PC-9 (cell line): ENCODE measurements at regions not wholly inside any gene's neighbourhood (a gene's known extent, or its start where the extent isn't known, plus 50 kb on each side); places are given as distances from the start of the nearest gene placed in this dataset.
A peak's percentile ranks its signal among the peaks of the same experiment; 100 is the strongest.

ENCODE experiments used
- BruUV-seq: library from RNA; stranded (reverse); fragments of 400-500 nt; replicated peaks from 2 replicates; lab custom pipeline; 2021; lab: Mats Ljungman, UMichigan
- CTCF ChIA-PET: fragments of 300-600 bp; sonication (Branson Sonifier 250); formaldehyde crosslinking; loops from one replicate; lab custom pipeline; 2022; ENCODE audit warnings: antibody characterized with exemption; lab: Charles Lee
- POLR2A ChIA-PET: fragments of 300-600 bp; sonication (Branson Sonifier 250); formaldehyde crosslinking; loops from one replicate; lab custom pipeline; 2022; ENCODE audit warnings: antibody characterized with exemption; ENCODE audit not compliant: unreplicated experiment; lab: Charles Lee
- DNase-seq, 2 experiments: peaks; one replicate each; pipeline versions ENCODE4 v3.0.0 to v3.0.0-alpha.2; 2015 to 2022; ENCODE audit warnings: mixed read lengths in 1 of 2
- H2AFZ ChIP-seq: fragments of 200-600 bp; sonication (generic); 2 replicates; pipeline ENCODE4 v1.8.1; 2017; ENCODE audit warnings: antibody characterized with exemption
- H3F3A ChIP-seq: fragments of 200-600 bp; sonication (generic); 2 replicates; pipeline ENCODE4 v1.8.1; 2017; ENCODE audit warnings: antibody characterized with exemption, mild to moderate bottlenecking, low read depth; ENCODE audit not compliant: insufficient read depth
- H3K27ac ChIP-seq: fragments of 200-600 bp; sonication (generic); 2 replicates; pipeline ENCODE4 v1.6.1; 2016; ENCODE audit warnings: mixed run types
- H3K27me3 ChIP-seq: fragments of 200-600 bp; sonication (generic); 2 replicates; pipeline ENCODE4 v1.6.1; 2016; ENCODE audit warnings: low read depth, mixed run types; ENCODE audit not compliant: insufficient read depth
- H3K36me3 ChIP-seq: fragments of 200-600 bp; sonication (generic); 2 replicates; pipeline ENCODE4 v1.6.1; 2016; ENCODE audit warnings: low read depth, mixed run types
- H3K4me1 ChIP-seq: fragments of 200-600 bp; sonication (generic); replicated peaks from 2 replicates; pipeline ENCODE4 v1.6.1; 2016; ENCODE audit warnings: mixed run types; ENCODE audit not compliant: insufficient read depth
- H3K4me2 ChIP-seq: fragments of 200-600 bp; sonication (generic); 2 replicates; pipeline ENCODE4 v1.6.1; 2017; ENCODE audit warnings: mixed run types
- H3K4me3 ChIP-seq: fragments of 200-600 bp; sonication (generic); 2 replicates; pipeline ENCODE4 v1.6.1; 2016; ENCODE audit warnings: mixed run types
- H3K79me2 ChIP-seq: fragments of 200-600 bp; sonication (generic); 2 replicates; pipeline ENCODE4 v1.6.1; 2017; ENCODE audit warnings: low read depth, mixed run types
- H3K9me2 ChIP-seq: fragments of 200-600 bp; sonication (generic); 2 replicates; pipeline ENCODE4 v1.8.1; 2017; ENCODE audit warnings: mild to moderate bottlenecking; ENCODE audit not compliant: insufficient read depth
- H3K9me3 ChIP-seq: fragments of 200-600 bp; sonication (generic); 2 replicates; pipeline ENCODE4 v1.8.1; 2016; ENCODE audit warnings: low read depth; ENCODE audit not compliant: insufficient read depth
- H4K20me1 ChIP-seq: fragments of 200-600 bp; sonication (generic); 2 replicates; pipeline ENCODE4 v1.8.1; 2017; ENCODE audit not compliant: insufficient read depth
- CTCF ChIP-seq: fragments of 200-600 bp; sonication (generic); conservative IDR thresholded peaks from 2 replicates; pipeline ENCODE4 v1.6.1; 2017; ENCODE audit warnings: mixed run types, antibody characterized with exemption, mild to moderate bottlenecking, moderate library complexity
- EZH2 ChIP-seq: fragments of 200-600 bp; sonication (generic); IDR thresholded peaks from 2 replicates; pipeline ENCODE4 v1.8.0; 2017; ENCODE audit warnings: antibody characterized with exemption, low read depth
- intact Hi-C: fragments of 100-400 bp; cut with micrococcal nuclease; formaldehyde crosslinking; loops from one replicate; pipeline ENCODE4 v1.10.0; 2022; ENCODE audit not compliant: unreplicated experiment

- Histone ChIP-seq H3K4me1 (peaks cover 31% of the 10 kb centered on the region), H3K9me2 (no peaks in the 10 kb centered on the region), H3K36me3 (no peaks in the 10 kb centered on the region), H3K9me3 (no peaks in the 10 kb centered on the region), H2AFZ (peak overlapping the region; percentile 84), H3K4me3 (peak overlapping the region; percentile 55), H3K4me2 (peak overlapping the region; percentile 88), H4K20me1 (no peaks in the 10 kb centered on the region), H3K27me3 (no peaks in the 10 kb centered on the region), H3F3A (peaks cover 17% of the 10 kb centered on the region; the same call in 1 of the 2 replicates), H3K27ac (peak overlapping the region; percentile 93), H3K79me2 (no peaks in the 10 kb centered on the region)
- POLR2A ChIA-PET, result no interaction called here
- intact Hi-C loops, result loop anchor here (1.0 to 10.0 kb wide), 4 partner anchors 9 to 208 kb away; no protein-coding TSS in a partner anchor
- TSS peak; percentile 96 for BruUV-seq
- CTCF ChIA-PET, result no interaction called here
- no peak for TF ChIP-seq EZH2
- no peak for TF ChIP-seq CTCF
- peak in 1 of 2 experiments; percentile 18 for DNase-seq
Measured at GRCh38 chr9:90432951-90433350, 209.7 kb downstream of the DIRAS2 start.

GRCh38 chr9:90433398-90433941 is 209.2 kb downstream of the DIRAS2 start:
- peak overlapping the region; percentile 88 for H3K4me2 ChIP-seq
- H3K79me2 ChIP-seq, result no peaks in the 10 kb centered on the region
- no peaks in the 10 kb centered on the region for H4K20me1 ChIP-seq
- peaks cover 17% of the 10 kb centered on the region; the same call in 1 of the 2 replicates for H3F3A ChIP-seq
- H3K27ac ChIP-seq, result peak overlapping the region; percentile 93
- H3K9me2 ChIP-seq, result no peaks in the 10 kb centered on the region
- BruUV-seq, result no TSS peak
- no peaks in the 10 kb centered on the region for H3K36me3 ChIP-seq
- TF ChIP-seq CTCF, result no peak
- no peak for TF ChIP-seq EZH2
- peak overlapping the region; percentile 84 for H2AFZ ChIP-seq
- CTCF ChIA-PET, result no interaction called here
- H3K4me3 ChIP-seq, result peak overlapping the region; percentile 55
- POLR2A ChIA-PET, result interaction anchor here (0.6 kb wide), 4 partner anchors 25 to 139 kb away, joined by 3 to 9 read pairs (median 5); no protein-coding TSS in a partner anchor
- no peaks in the 10 kb centered on the region for H3K27me3 ChIP-seq
- intact Hi-C loops, result loop anchor here (1.0 to 10.0 kb wide), 4 partner anchors 9 to 209 kb away; no protein-coding TSS in a partner anchor
- peaks cover 31% of the 10 kb centered on the region for H3K4me1 ChIP-seq
- DNase-seq, result peak; percentile 88 to 93
- H3K9me3 ChIP-seq, result no peaks in the 10 kb centered on the region

DNA sequence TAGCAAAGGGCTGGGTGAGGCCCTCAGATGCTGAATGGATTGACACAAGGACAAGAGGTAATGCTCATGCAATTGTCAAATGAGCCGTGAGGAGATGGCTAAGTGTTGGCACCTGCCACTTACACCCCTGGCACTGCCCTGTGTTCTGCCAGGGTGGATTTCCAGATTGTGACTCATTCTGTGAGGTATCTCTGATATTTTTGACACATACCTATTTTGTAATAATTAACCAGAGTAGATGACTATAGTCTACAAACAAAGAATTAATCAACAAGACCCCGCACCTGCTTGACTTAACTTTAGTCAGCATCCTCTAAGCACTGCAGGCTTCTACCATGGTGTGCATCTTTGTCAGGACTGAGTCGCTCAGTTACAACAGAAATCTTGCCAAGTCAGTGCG is 200.8 kb downstream of the DIRAS2 start:
- ChIA-PET POLR2A (no interaction called here), CTCF (no interaction called here)
- peaks cover 18% of the 10 kb centered on the region for H3F3A ChIP-seq
- no peak overlapping the region for H2AFZ ChIP-seq
- H3K79me2 ChIP-seq, result no peaks in the 10 kb centered on the region
- H3K4me2 ChIP-seq, result peak overlapping the region; percentile 63
- TF ChIP-seq EZH2, result no peak
- TF ChIP-seq CTCF, result no peak
- H3K4me3 ChIP-seq, result no peak overlapping the region
- no peaks in the 10 kb centered on the region for H3K9me3 ChIP-seq
- no peaks in the 10 kb centered on the region for H3K36me3 ChIP-seq
- intact Hi-C loops, result loop anchor here (1.0 kb wide), 1 partner anchor 9 kb away; no protein-coding TSS in a partner anchor
- DNase-seq, result peak; percentile 60 to 96
- peaks cover 27% of the 10 kb centered on the region for H3K4me1 ChIP-seq
- H3K9me2 ChIP-seq, result no peaks in the 10 kb centered on the region
- no TSS peak for BruUV-seq
- H3K27ac ChIP-seq, result peak overlapping the region; percentile 43
- H3K27me3 ChIP-seq, result no peaks in the 10 kb centered on the region
- H4K20me1 ChIP-seq, result no peaks in the 10 kb centered on the region
